ENCODE measurements at regions not wholly inside any gene's neighbourhood (a gene's known extent, or its start where the extent isn't known, plus 50 kb on each side); places are given as distances from the start of the nearest gene placed in this dataset.

DNA sequence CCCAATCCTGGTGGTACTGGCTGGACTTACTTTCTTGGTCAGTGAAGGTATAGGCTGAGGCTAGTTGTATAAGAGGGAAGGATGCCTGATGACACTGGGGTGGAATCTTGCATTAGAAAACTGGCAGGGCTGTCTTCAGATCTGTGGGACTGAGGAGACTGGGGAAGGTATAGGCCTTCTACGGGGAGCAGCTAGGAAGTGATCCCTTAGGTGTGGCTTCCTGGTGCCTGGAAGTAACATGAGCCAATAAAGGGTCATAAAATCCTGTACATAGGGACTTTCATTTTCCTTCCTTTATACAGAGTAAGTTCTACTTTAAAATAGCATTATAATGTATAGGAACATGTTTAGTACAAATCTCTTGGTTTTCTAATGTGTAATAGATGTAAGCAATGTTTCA is 716.8 kb downstream of the LRFN5 start:
- WGBS, 3 donors = 50 to 61% (median 51%) methylated on average over 1 of the region's 1 CpG
- DNase-seq = no peak
- no peaks in the 10 kb centered on the region for H3K27me3 ChIP-seq (ENCODE audit: control insufficient read depth in 3 of 3, insufficient read depth in 3 of 3, low read length in 3 of 3)
- H3K4me3 ChIP-seq (ENCODE audit: low read depth in 1 of 3, low read length in 3 of 3) = no peak overlapping the region
- peaks cover 0 to 2% of the 10 kb centered on the region in 2 donors for H3K9me3 ChIP-seq (ENCODE audit: control insufficient read depth in 2 of 2, insufficient read depth in 1 of 2, low read depth in 1 of 2, low read length in 1 of 2)
- H3K27ac ChIP-seq (ENCODE audit: low read depth in 1 of 3, low read length in 2 of 3) = no peak overlapping the region
- H3K4me1 ChIP-seq (ENCODE audit: control insufficient read depth in 3 of 3, insufficient read depth in 2 of 3, low read depth in 1 of 3, low read length in 2 of 3) = no peaks in the 10 kb centered on the region
- FAIRE-seq = no peak
- H3K36me3 ChIP-seq (ENCODE audit: control insufficient read depth in 3 of 3, insufficient read depth in 2 of 3, low read depth in 1 of 3, low read length in 3 of 3) = no peaks in the 10 kb centered on the region

DNA sequence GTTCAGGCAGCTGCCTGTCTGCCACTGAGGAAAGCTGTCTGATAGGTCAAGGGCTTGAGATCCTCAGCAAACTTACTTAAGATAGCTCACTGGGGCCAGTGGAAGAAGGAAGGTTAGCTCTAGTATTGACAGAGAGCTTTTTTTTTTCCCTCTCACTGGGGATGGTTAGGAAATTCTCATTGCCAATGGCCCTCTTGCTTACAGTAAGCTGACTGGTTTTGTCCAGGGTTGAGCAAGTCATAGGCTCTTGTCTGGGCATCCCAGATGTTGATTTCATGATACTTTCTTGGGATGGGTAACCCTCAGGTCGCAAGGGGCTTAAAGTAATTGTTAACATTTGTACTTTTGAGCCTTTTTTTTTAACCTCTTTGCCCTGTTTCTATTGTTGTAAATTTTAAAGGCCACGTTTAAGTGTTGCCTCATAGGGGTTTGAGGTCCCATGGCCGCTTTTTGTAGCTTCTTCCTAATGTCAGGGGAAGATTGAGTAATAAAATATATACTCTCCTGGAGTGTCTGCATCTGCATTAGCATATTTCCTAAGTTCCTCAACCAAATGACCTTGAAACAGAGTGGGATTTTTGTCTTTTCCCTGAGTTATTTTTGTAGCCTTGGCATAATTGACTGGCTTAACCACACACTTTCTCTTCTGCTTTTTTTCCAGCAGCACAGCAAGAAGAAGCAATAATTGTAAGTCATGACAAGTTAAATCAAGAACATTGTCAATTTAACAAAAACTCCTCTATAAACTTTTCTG is 716.0 kb downstream of the LRFN5 start:
- H3K9me3 ChIP-seq (ENCODE audit: control insufficient read depth in 2 of 2, insufficient read depth in 1 of 2, low read depth in 1 of 2, low read length in 1 of 2) = peaks cover 0 to 2% of the 10 kb centered on the region in 2 donors
- no peak overlapping the region for H3K4me3 ChIP-seq (ENCODE audit: low read depth in 1 of 3, low read length in 3 of 3)
- no peak for FAIRE-seq
- H3K27me3 ChIP-seq (ENCODE audit: control insufficient read depth in 3 of 3, insufficient read depth in 3 of 3, low read length in 3 of 3) = no peaks in the 10 kb centered on the region
- 55 to 64% (median 59%) methylated on average over 3 of the region's 3 CpGs for WGBS, 3 donors
- no peaks in the 10 kb centered on the region for H3K4me1 ChIP-seq (ENCODE audit: control insufficient read depth in 3 of 3, insufficient read depth in 2 of 3, low read depth in 1 of 3, low read length in 2 of 3)
- H3K27ac ChIP-seq (ENCODE audit: low read depth in 1 of 3, low read length in 2 of 3) = no peak overlapping the region
- DNase-seq = no peak
- H3K36me3 ChIP-seq (ENCODE audit: control insufficient read depth in 3 of 3, insufficient read depth in 2 of 3, low read depth in 1 of 3, low read length in 3 of 3) = no peaks in the 10 kb centered on the region

DNA sequence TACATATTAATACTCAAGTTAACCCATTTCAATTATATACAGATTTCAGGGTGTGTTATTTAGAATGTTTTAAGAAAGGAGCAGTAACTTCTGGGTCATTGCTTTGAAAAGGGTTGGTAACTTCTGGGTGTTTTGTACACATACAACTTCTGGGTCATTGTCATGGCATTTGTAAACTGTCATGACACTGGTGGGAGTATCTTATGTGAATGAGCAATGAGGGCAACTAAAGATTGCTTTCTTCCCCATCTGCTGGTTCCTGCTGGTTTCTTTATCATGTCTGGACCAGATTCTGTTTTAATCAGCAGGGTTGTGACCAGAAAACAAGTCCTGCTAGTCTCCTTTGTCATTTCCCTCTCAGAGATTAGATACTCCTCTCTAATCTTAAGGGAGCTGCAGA is 713.3 kb downstream of the LRFN5 start:
- H3K4me1 ChIP-seq (ENCODE audit: control insufficient read depth in 3 of 3, insufficient read depth in 2 of 3, low read depth in 1 of 3, low read length in 2 of 3) = no peaks in the 10 kb centered on the region
- peaks cover 0 to 6% of the 10 kb centered on the region in 2 donors for H3K9me3 ChIP-seq (ENCODE audit: control insufficient read depth in 2 of 2, insufficient read depth in 1 of 2, low read depth in 1 of 2, low read length in 1 of 2)
- H3K27me3 ChIP-seq (ENCODE audit: control insufficient read depth in 3 of 3, insufficient read depth in 3 of 3, low read length in 3 of 3) = no peaks in the 10 kb centered on the region
- no peak overlapping the region for H3K4me3 ChIP-seq (ENCODE audit: low read depth in 1 of 3, low read length in 3 of 3)
- H3K36me3 ChIP-seq (ENCODE audit: control insufficient read depth in 3 of 3, insufficient read depth in 2 of 3, low read depth in 1 of 3, low read length in 3 of 3) = no peaks in the 10 kb centered on the region
- DNase-seq = no peak
- no peak for FAIRE-seq
- no peak overlapping the region for H3K27ac ChIP-seq (ENCODE audit: low read depth in 1 of 3, low read length in 2 of 3)

DNA sequence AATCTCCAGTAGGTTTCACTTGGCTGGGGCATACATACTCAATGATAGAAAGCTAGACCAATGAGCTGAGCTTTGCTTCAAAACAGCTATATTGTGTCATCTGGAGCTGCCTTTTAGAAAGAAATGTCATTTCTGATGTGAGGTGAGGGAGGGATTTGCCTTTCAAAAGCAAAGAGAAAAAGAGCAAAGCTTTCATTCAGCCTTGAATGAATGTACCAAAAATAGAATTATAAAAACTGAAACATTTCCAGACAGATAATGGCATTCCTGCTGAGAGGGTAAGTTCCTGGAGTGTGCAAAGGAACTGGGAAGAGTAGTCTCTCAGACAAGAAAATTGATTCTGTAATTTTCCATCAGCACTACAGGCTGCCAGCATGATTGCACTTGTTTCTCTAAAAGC is 710.0 kb downstream of the LRFN5 start:
- H3K4me1 ChIP-seq (ENCODE audit: control insufficient read depth in 3 of 3, insufficient read depth in 2 of 3, low read depth in 1 of 3, low read length in 2 of 3) = no peaks in the 10 kb centered on the region
- no peak for FAIRE-seq
- peaks cover 0 to 10% of the 10 kb centered on the region in 2 donors for H3K9me3 ChIP-seq (ENCODE audit: control insufficient read depth in 2 of 2, insufficient read depth in 1 of 2, low read depth in 1 of 2, low read length in 1 of 2)
- no peak overlapping the region for H3K27ac ChIP-seq (ENCODE audit: low read depth in 1 of 3, low read length in 2 of 3)
- DNase-seq = no peak
- H3K36me3 ChIP-seq (ENCODE audit: control insufficient read depth in 3 of 3, insufficient read depth in 2 of 3, low read depth in 1 of 3, low read length in 3 of 3) = no peaks in the 10 kb centered on the region
- no peaks in the 10 kb centered on the region for H3K27me3 ChIP-seq (ENCODE audit: control insufficient read depth in 3 of 3, insufficient read depth in 3 of 3, low read length in 3 of 3)
- H3K4me3 ChIP-seq (ENCODE audit: low read depth in 1 of 3, low read length in 3 of 3) = no peak overlapping the region

DNA sequence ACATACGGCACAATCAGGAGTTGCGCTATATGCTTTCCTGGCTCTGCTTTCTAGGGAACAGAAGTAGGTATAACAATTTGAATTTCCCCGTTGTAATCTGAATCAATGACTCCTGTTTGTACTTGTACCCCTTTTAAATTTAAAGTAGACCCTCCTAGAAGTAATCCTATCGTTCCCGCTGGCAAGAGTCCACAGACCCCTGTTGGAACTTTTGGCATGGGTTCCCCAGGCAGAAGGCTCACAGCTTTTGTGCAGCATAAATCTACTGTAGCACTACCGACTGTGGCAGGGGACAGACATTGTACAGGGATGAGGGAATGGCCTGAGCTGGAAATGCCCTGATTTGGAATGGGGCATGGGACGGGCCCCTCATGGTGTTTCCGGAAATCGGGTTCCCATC is 705.2 kb downstream of the LRFN5 start:
- Histone ChIP-seq H3K27ac (ENCODE audit: low read depth in 1 of 3, low read length in 2 of 3) (no peak overlapping the region), H3K4me3 (ENCODE audit: low read depth in 1 of 3, low read length in 3 of 3) (no peak overlapping the region), H3K36me3 (ENCODE audit: control insufficient read depth in 3 of 3, insufficient read depth in 2 of 3, low read depth in 1 of 3, low read length in 3 of 3) (no peaks in the 10 kb centered on the region), H3K27me3 (ENCODE audit: control insufficient read depth in 3 of 3, insufficient read depth in 3 of 3, low read length in 3 of 3) (no peaks in the 10 kb centered on the region), H3K9me3 (ENCODE audit: control insufficient read depth in 2 of 2, insufficient read depth in 1 of 2, low read depth in 1 of 2, low read length in 1 of 2) (peaks cover 2 to 26% of the 10 kb centered on the region in 2 donors), H3K4me1 (ENCODE audit: control insufficient read depth in 3 of 3, insufficient read depth in 2 of 3, low read depth in 1 of 3, low read length in 2 of 3) (no peaks in the 10 kb centered on the region)
- FAIRE-seq (no peak), DNase-seq (no peak)
- WGBS, 3 donors = 86 to 94% (median 87%) methylated on average over 9 of the region's 9 CpGs

DNA sequence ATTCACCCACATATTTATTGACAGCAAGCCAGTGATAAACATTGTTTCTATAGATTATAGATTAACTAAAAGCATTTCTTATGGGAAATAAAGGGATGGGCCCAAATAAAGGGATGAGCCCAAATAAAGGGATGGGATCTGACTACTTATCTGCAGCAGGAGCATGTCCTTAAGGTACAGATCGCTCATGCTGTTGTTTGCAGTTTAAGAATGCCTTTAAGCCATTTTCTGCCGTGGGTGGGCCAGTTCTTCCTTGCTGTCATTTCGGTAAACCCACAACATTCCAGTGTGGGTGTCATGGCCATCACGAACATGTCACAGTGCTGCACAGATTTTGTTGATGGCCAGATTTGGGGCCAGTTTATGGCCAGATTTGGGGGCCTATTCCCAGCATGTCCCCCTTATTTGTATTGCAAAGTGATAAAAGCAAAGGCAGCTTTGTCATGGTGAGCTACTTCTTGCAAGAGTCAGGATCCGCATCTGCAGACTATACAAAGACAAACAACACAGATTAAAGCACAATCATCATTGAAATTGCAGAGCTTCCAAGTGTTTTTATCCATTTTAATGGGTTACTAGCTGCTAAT is 700.7 kb downstream of the LRFN5 start:
- H3K4me1 ChIP-seq (ENCODE audit: control insufficient read depth in 3 of 3, insufficient read depth in 2 of 3, low read depth in 1 of 3, low read length in 2 of 3) = no peaks in the 10 kb centered on the region
- H3K4me3 ChIP-seq (ENCODE audit: low read depth in 1 of 3, low read length in 3 of 3) = no peak overlapping the region
- no peak for DNase-seq
- H3K36me3 ChIP-seq (ENCODE audit: control insufficient read depth in 3 of 3, insufficient read depth in 2 of 3, low read depth in 1 of 3, low read length in 3 of 3) = no peaks in the 10 kb centered on the region
- no peak for FAIRE-seq
- no peak overlapping the region for H3K27ac ChIP-seq (ENCODE audit: low read depth in 1 of 3, low read length in 2 of 3)
- H3K27me3 ChIP-seq (ENCODE audit: control insufficient read depth in 3 of 3, insufficient read depth in 3 of 3, low read length in 3 of 3) = no peaks in the 10 kb centered on the region
- WGBS, 3 donors = 81 to 86% (median 82%) methylated on average over 5 of the region's 5 CpGs
- H3K9me3 ChIP-seq (ENCODE audit: control insufficient read depth in 2 of 2, insufficient read depth in 1 of 2, low read depth in 1 of 2, low read length in 1 of 2) = peaks cover 2 to 23% of the 10 kb centered on the region in 2 donors

DNA sequence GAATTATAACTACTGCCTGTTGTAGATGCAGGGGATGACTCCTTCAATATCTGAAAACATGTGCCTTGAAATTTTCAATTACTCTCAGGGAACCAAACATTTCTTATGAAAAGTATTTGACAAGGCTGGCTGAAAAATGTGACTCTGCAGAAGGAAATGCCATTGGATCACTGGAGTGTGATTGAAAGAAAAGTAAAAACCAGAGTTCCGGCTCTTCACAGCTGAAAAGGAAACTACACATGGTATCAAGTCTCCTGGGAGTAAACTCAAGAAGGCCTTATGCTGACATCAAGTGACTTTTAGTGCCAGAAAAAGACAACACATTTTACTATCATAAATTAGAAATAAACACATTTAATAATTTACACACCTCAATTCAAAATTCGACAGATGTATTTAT is 693.0 kb downstream of the LRFN5 start:
- no peak overlapping the region for H3K27ac ChIP-seq (ENCODE audit: low read depth in 1 of 3, low read length in 2 of 3)
- FAIRE-seq (no peak), DNase-seq (no peak)
- WGBS, 3 donors = 59 to 79% (median 62%) methylated on average over 2 of the region's 2 CpGs
- no peaks in the 10 kb centered on the region for H3K36me3 ChIP-seq (ENCODE audit: control insufficient read depth in 3 of 3, insufficient read depth in 2 of 3, low read depth in 1 of 3, low read length in 3 of 3)
- peaks cover 0 to 2% of the 10 kb centered on the region in 2 donors for H3K9me3 ChIP-seq (ENCODE audit: control insufficient read depth in 2 of 2, insufficient read depth in 1 of 2, low read depth in 1 of 2, low read length in 1 of 2)
- H3K4me1 ChIP-seq (ENCODE audit: control insufficient read depth in 3 of 3, insufficient read depth in 2 of 3, low read depth in 1 of 3, low read length in 2 of 3) = no peaks in the 10 kb centered on the region
- H3K27me3 ChIP-seq (ENCODE audit: control insufficient read depth in 3 of 3, insufficient read depth in 3 of 3, low read length in 3 of 3) = no peaks in the 10 kb centered on the region
- H3K4me3 ChIP-seq (ENCODE audit: low read depth in 1 of 3, low read length in 3 of 3) = no peak overlapping the region

DNA sequence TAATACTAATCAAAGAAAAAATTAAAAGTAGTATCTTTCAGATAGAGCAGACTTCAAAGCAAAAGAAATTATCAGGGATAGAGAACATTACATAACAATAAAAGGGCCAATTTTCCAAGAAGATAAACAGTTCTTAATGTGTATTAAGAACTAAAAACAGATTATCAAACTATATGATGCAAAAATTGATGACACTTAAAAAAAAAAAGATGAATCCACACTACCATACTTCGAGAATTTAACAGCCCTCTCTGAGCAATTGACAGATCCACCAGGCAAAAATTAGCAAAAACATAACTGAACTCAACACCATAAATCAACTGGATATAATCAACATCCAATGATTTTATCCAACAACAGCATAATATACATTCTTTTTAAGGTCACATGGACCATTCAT is 686.5 kb downstream of the LRFN5 start:
- Histone ChIP-seq H3K27me3 (ENCODE audit: control insufficient read depth in 3 of 3, insufficient read depth in 3 of 3, low read length in 3 of 3) (no peaks in the 10 kb centered on the region), H3K4me3 (ENCODE audit: low read depth in 1 of 3, low read length in 3 of 3) (no peak overlapping the region), H3K9me3 (ENCODE audit: control insufficient read depth in 2 of 2, insufficient read depth in 1 of 2, low read depth in 1 of 2, low read length in 1 of 2) (peaks cover 0 to 2% of the 10 kb centered on the region in 2 donors), H3K4me1 (ENCODE audit: control insufficient read depth in 3 of 3, insufficient read depth in 2 of 3, low read depth in 1 of 3, low read length in 2 of 3) (no peaks in the 10 kb centered on the region), H3K36me3 (ENCODE audit: control insufficient read depth in 3 of 3, insufficient read depth in 2 of 3, low read depth in 1 of 3, low read length in 3 of 3) (no peaks in the 10 kb centered on the region), H3K27ac (ENCODE audit: low read depth in 1 of 3, low read length in 2 of 3) (no peak overlapping the region)
- 32 to 56% (median 54%) methylated on average over 1 of the region's 1 CpG for WGBS, 3 donors
- no peak for FAIRE-seq
- DNase-seq = no peak

DNA sequence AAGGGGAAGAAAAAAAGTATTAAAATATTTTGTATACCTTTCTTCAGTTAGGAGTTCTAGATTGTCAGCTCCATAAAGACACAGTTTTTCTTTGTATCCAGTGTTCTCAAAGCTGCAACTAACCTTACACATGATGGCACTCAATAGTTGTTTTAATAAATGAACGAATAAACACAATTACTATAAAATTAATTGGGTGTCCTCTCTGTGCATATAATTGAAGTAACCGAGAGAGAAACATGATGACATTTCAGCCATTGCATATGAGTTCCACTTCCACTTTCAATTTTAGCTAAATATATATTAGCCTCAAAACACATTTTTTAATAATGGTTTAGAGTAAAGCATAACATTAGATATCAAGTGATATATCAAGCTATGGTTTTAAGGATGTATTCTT is 671.2 kb downstream of the LRFN5 start:
- FAIRE-seq (no peak), DNase-seq (no peak)
- H3K9me3 ChIP-seq (ENCODE audit: control insufficient read depth in 2 of 2, insufficient read depth in 1 of 2, low read depth in 1 of 2, low read length in 1 of 2) = peaks cover 0 to 4% of the 10 kb centered on the region in 2 donors
- no peaks in the 10 kb centered on the region for H3K27me3 ChIP-seq (ENCODE audit: control insufficient read depth in 3 of 3, insufficient read depth in 3 of 3, low read length in 3 of 3)
- H3K27ac ChIP-seq (ENCODE audit: low read depth in 1 of 3, low read length in 2 of 3) = no peak overlapping the region
- WGBS, 3 donors = 66 to 86% (median 71%) methylated on average over 2 of the region's 2 CpGs
- H3K36me3 ChIP-seq (ENCODE audit: control insufficient read depth in 3 of 3, insufficient read depth in 2 of 3, low read depth in 1 of 3, low read length in 3 of 3) = no peaks in the 10 kb centered on the region
- H3K4me3 ChIP-seq (ENCODE audit: low read depth in 1 of 3, low read length in 3 of 3) = no peak overlapping the region
- no peaks in the 10 kb centered on the region for H3K4me1 ChIP-seq (ENCODE audit: control insufficient read depth in 3 of 3, insufficient read depth in 2 of 3, low read depth in 1 of 3, low read length in 2 of 3)

Measured in small intestine (tissue), 7 donors.